Tibial nerve (tissue), 4 donors: ENCODE measurements at regions not wholly inside any gene's neighbourhood (a gene's known extent, or its start where the extent isn't known, plus 50 kb on each side); places are given as distances from the start of the nearest gene placed in this dataset.

Source experiments
- EP300 ChIP-seq, 2 donors: sonication (generic); formaldehyde crosslinking; IDR thresholded peaks; one replicate each; pipeline ENCODE4 v1.6.1; 2017; ENCODE audit warnings: antibody characterized with exemption in 2 of 2, mild to moderate bottlenecking in 1 of 2
- POLR2A ChIP-seq, 2 donors: fragments of 450-650 bp; IDR thresholded peaks; one replicate each; pipeline ENCODE4 v1.6.1; 2017; ENCODE audit warnings: antibody characterized with exemption in 2 of 2, mild to moderate bottlenecking in 2 of 2, moderate library complexity in 2 of 2
- TF ChIP-seq, protein P1 (sequence below), 5 experiments: fragments of 200-600 bp in 3 of 5; fragments of 450-650 bp in 2 of 5; sonication (generic) in 3 of 5; IDR thresholded peaks; one replicate each; pipeline ENCODE4 v1.5.1; 2016 to 2019; ENCODE audit warnings: antibody characterized with exemption in 5 of 5, mild to moderate bottlenecking in 3 of 5, moderate library complexity in 2 of 5

GRCh38 chr2:235204948-235205347 is 253.1 kb downstream of the SH3BP4 start:
- TF ChIP-seq EP300 (IDR thresholded peaks at IDR 0.05) (no peak), POLR2A (IDR thresholded peaks at IDR 0.05) (no peak)
- TF ChIP-seq, protein P1, sequence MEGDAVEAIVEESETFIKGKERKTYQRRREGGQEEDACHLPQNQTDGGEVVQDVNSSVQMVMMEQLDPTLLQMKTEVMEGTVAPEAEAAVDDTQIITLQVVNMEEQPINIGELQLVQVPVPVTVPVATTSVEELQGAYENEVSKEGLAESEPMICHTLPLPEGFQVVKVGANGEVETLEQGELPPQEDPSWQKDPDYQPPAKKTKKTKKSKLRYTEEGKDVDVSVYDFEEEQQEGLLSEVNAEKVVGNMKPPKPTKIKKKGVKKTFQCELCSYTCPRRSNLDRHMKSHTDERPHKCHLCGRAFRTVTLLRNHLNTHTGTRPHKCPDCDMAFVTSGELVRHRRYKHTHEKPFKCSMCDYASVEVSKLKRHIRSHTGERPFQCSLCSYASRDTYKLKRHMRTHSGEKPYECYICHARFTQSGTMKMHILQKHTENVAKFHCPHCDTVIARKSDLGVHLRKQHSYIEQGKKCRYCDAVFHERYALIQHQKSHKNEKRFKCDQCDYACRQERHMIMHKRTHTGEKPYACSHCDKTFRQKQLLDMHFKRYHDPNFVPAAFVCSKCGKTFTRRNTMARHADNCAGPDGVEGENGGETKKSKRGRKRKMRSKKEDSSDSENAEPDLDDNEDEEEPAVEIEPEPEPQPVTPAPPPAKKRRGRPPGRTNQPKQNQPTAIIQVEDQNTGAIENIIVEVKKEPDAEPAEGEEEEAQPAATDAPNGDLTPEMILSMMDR (IDR thresholded peaks at IDR 0.05): no peak
